GM19455 (cell line): ENCODE measurements at regions not wholly inside any gene's neighbourhood (a gene's known extent, or its start where the extent isn't known, plus 50 kb on each side); places are given as distances from the start of the nearest gene placed in this dataset.

Experiments
- ATAC-seq: cut with Tn5 transposase; IDR thresholded peaks from one replicate; pipeline ENCODE4 v1.9.1; 2021; ENCODE audit not compliant: unreplicated experiment

GRCh38 chr12:24233519-24234246 lies 284.2 kb upstream of the SOX5 start:
- no peak for ATAC-seq

GRCh38 chr12:24232531-24232930 lies 283.1 kb upstream of the SOX5 start:
- no peak for ATAC-seq

- no peak for ATAC-seq
Observed at GRCh38 chr12:24231298-24231697, 281.8 kb upstream of the SOX5 start.

- no peak for ATAC-seq
Observed at GRCh38 chr12:24230061-24230701, 280.7 kb upstream of the SOX5 start.

GRCh38 chr12:24229031-24229700 lies 279.7 kb upstream of the SOX5 start:
- ATAC-seq, result no peak

GRCh38 chr12:24228371-24228770 lies 278.9 kb upstream of the SOX5 start:
- ATAC-seq, result no peak

- no peak for ATAC-seq
Observed at GRCh38 chr12:24227551-24227950, 278.1 kb upstream of the SOX5 start.

GRCh38 chr12:24226745-24227350 lies 277.4 kb upstream of the SOX5 start:
- ATAC-seq, result no peak

- no peak for ATAC-seq
Observed at GRCh38 chr12:24224401-24224800, 274.9 kb upstream of the SOX5 start.

- ATAC-seq, result no peak
Observed at GRCh38 chr12:24223926-24224325, 274.5 kb upstream of the SOX5 start.

GRCh38 chr12:24222968-24223367 lies 273.5 kb upstream of the SOX5 start:
- ATAC-seq, result no peak

GRCh38 chr12:24212496-24212895 lies 263.0 kb upstream of the SOX5 start:
- ATAC-seq, result no peak

GRCh38 chr12:24206621-24207020 lies 257.2 kb upstream of the SOX5 start:
- no peak for ATAC-seq

- ATAC-seq, result no peak
Observed at GRCh38 chr12:24201258-24201970, 251.9 kb upstream of the SOX5 start.

GRCh38 chr12:24200010-24200409 lies 250.5 kb upstream of the SOX5 start:
- ATAC-seq, result peak; percentile 36

GRCh38 chr12:24198936-24199671 lies 249.6 kb upstream of the SOX5 start:
- no peak for ATAC-seq

GRCh38 chr12:24198070-24198469 lies 248.6 kb upstream of the SOX5 start:
- ATAC-seq, result no peak

GRCh38 chr12:24197532-24197931 lies 248.1 kb upstream of the SOX5 start:
- ATAC-seq, result no peak

GRCh38 chr12:24195063-24195462 lies 245.6 kb upstream of the SOX5 start:
- ATAC-seq, result no peak

GRCh38 chr12:24191117-24191516 lies 241.6 kb upstream of the SOX5 start:
- ATAC-seq, result no peak
